ENCODE measurements at regions not wholly inside any gene's neighbourhood (a gene's known extent, or its start where the extent isn't known, plus 50 kb on each side); places are given as distances from the start of the nearest gene placed in this dataset.

- TF ChIP-seq ZNF462 (CRISPR knock-in tag; IDR thresholded peaks at IDR 0.05) (no peak), EZH2 (IDR thresholded peaks at IDR 0.05; ENCODE audit: low read depth, unreplicated experiment) (no peak)
Measured at GRCh38 chr2:125642032-125642431, 1013.9 kb upstream of the GYPC start (continued).

GRCh38 chr2:125643128-125643527 is 1012.8 kb upstream of the GYPC start:
- H3K4me1 ChIP-seq (ENCODE audit: insufficient read depth), result no peaks in the 10 kb centered on the region
- H3K27me3 ChIP-seq (ENCODE audit: insufficient read depth), result no peaks in the 10 kb centered on the region
- DNase-seq (ENCODE audit: low spot score), result no peak
- Mint-ChIP-seq H3K27me3 (ENCODE audit: insufficient read depth, low read depth, poor library complexity) (no peaks in the 10 kb centered on the region), H3K4me3 (no peak overlapping the region), H3K4me1 (peaks cover 2% of the 10 kb centered on the region; the same call in 1 of the 3 replicates), H3K27ac (no peak overlapping the region), H3K36me3 (ENCODE audit: low read depth) (no peaks in the 10 kb centered on the region), H3K9me3 (no peaks in the 10 kb centered on the region)
- TF ChIP-seq REST (IDR thresholded peaks at IDR 0.05; ENCODE audit: unreplicated experiment) (no peak), JUNB (IDR thresholded peaks at IDR 0.05; ENCODE audit: unreplicated experiment) (no peak), ZNF331 (CRISPR knock-in tag; IDR thresholded peaks at IDR 0.05; ENCODE audit: low read depth) (no peak), EZH2phosphoT487 (IDR thresholded peaks at IDR 0.05; ENCODE audit: unreplicated experiment) (no peak), CTCF (conservative IDR thresholded peaks at IDR 0.05; ENCODE audit: low read depth in 2 of 2) (no peak), EZH2 (IDR thresholded peaks at IDR 0.05; ENCODE audit: low read depth, unreplicated experiment) (no peak)
- no peak overlapping the region for H2AFZ ChIP-seq
- no peaks in the 10 kb centered on the region for H3F3A ChIP-seq (replicated peaks; ENCODE audit: low read depth)
- no peaks in the 10 kb centered on the region for H4K20me1 ChIP-seq (replicated peaks; ENCODE audit: insufficient read depth)
- no peak overlapping the region for H3K4me3 ChIP-seq
- no peak overlapping the region for H3K27ac ChIP-seq (ENCODE audit: low read depth)
- no peaks in the 10 kb centered on the region for H3K36me3 ChIP-seq (ENCODE audit: insufficient read depth)
- H3K9me2 ChIP-seq (ENCODE audit: insufficient read depth), result no peaks in the 10 kb centered on the region
- no peaks in the 10 kb centered on the region for H3K79me2 ChIP-seq (replicated peaks; ENCODE audit: insufficient read depth)
- H3K4me2 ChIP-seq, result no peak overlapping the region
- no peak for ATAC-seq
